ENCODE measurements at regions not wholly inside any gene's neighbourhood (a gene's known extent, or its start where the extent isn't known, plus 50 kb on each side); places are given as distances from the start of the nearest gene placed in this dataset.

- TF ChIP-seq TFE3 (CRISPR knock-in tag; IDR thresholded peaks at IDR 0.05) = no peak
- no peak for TF ChIP-seq ZSCAN32 (CRISPR knock-in tag; IDR thresholded peaks at IDR 0.05)
- TF ChIP-seq NR2C1 (IDR thresholded peaks at IDR 0.05) = no peak
- TF ChIP-seq NR2C1 (tag; IDR thresholded peaks at IDR 0.05) = 0 out of 2 replicates have a peak, but pooled peaks have one; percentile 29
- 0 out of 4 replicates have a peak, but pooled peaks of 1 of the 2 experiments have one; percentile 37 for TF ChIP-seq TRIM24 (IDR thresholded peaks at IDR 0.05)
- TF ChIP-seq ZNF76 (CRISPR knock-in tag; IDR thresholded peaks at IDR 0.05; ENCODE audit: borderline replicate concordance) = no peak
- TF ChIP-seq RCOR1 (IDR thresholded peaks at IDR 0.05; ENCODE audit: borderline replicate concordance in 1 of 2, low read depth in 2 of 2, low read length in 2 of 2) = peak in 1 of 2 experiments; percentile 44; a peak in 1 of 4 replicates
- TF ChIP-seq CBFA2T2 (conservative IDR thresholded peaks at IDR 0.05) = peak; percentile 51
- TF ChIP-seq TAL1 (IDR thresholded peaks at IDR 0.05) = peak; percentile 50; the same call in 1 of the 2 replicates
Measured at GRCh38 chr6:164377348-164377918, 932.0 kb downstream of the C6orf118 start (continued).

GRCh38 chr6:164370773-164371172, 938.6 kb downstream of the C6orf118 start:
- Histone ChIP-seq H2AFZ (ENCODE audit: low read depth, low read length) (no peak overlapping the region), H3K9me1 (ENCODE audit: control insufficient read depth, insufficient read depth, low read length) (no peaks in the 10 kb centered on the region), H3K36me3 (ENCODE audit: control insufficient read depth, insufficient read depth, low read length) (no peaks in the 10 kb centered on the region), H3K4me3 (no peak overlapping the region), H4K20me1 (replicated peaks; ENCODE audit: control insufficient read depth, insufficient read depth, low read length) (no peaks in the 10 kb centered on the region), H3K4me2 (ENCODE audit: insufficient read depth, low read length) (no peak overlapping the region), H3K9me3 (replicated peaks; ENCODE audit: control insufficient read depth, insufficient read depth, low read depth, low read length) (no peaks in the 10 kb centered on the region), H3K79me2 (ENCODE audit: control insufficient read depth, insufficient read depth, low read length) (no peaks in the 10 kb centered on the region), H3K4me1 (replicated peaks in 1 of 2; ENCODE audit: control insufficient read depth in 2 of 2, insufficient read depth in 2 of 2, low read length in 2 of 2) (no peaks in the 10 kb centered on the region), H3K27me3 (ENCODE audit: control insufficient read depth in 2 of 2, insufficient read depth in 2 of 2, low read length in 2 of 2) (no peaks in the 10 kb centered on the region), H3K9ac (ENCODE audit: insufficient read depth in 1 of 2, low read depth in 2 of 2, low read length in 2 of 2) (no peak overlapping the region), H3K27ac (ENCODE audit: extremely low read depth, low read depth, low read length) (no peak overlapping the region)
- FAIRE-seq (no peak), ATAC-seq (no peak), DNase-seq (ENCODE audit: extremely low read depth in 1 of 4, low spot score in 3 of 4) (peak in 3 of 4 experiments; percentile 12 to 35 (median 14))
- in situ Hi-C loops (cut with MboI) = no loop called here
- ChIA-PET CTCF (ENCODE audit: low intra/inter-chr PET ratio) (no interaction called here), POLR2A (no interaction called here)
- no TSS peak for BruUV-seq (replicated peaks)
- intact Hi-C loops (cut with micrococcal nuclease) = no loop called here
- TF ChIP-seq ETV1 (tag; conservative IDR thresholded peaks at IDR 0.05; ENCODE audit: low read depth) (peak; percentile 47), BRD9 (IDR thresholded peaks at IDR 0.05; ENCODE audit: low read depth, partially characterized antibody) (no peak), ZNF507 (tag; conservative IDR thresholded peaks at IDR 0.05) (no peak), ID3 (CRISPR knock-in tag; IDR thresholded peaks at IDR 0.05) (no peak), ID3 (tag; IDR thresholded peaks at IDR 0.05) (no peak), RB1 (IDR thresholded peaks at IDR 0.05; ENCODE audit: low read depth) (no peak), KLF1 (tag; IDR thresholded peaks at IDR 0.05) (no peak), HSF4 (CRISPR knock-in tag; IDR thresholded peaks at IDR 0.05; ENCODE audit: borderline replicate concordance) (no peak), ARID4B (CRISPR knock-in tag; IDR thresholded peaks at IDR 0.05) (no peak)

All from K562 (cell line).